Type B pancreatic cell (in vitro differentiated cells): ENCODE measurements at regions not wholly inside any gene's neighbourhood (a gene's known extent, or its start where the extent isn't known, plus 50 kb on each side); places are given as distances from the start of the nearest gene placed in this dataset.

Source experiments
- DNase-seq: peaks from one replicate; pipeline ENCODE4 v3.0.0; 2021; ENCODE audit warnings: mixed read lengths; ENCODE audit not compliant: unreplicated experiment; ENCODE audit errors: extremely low spot score
- H3K27ac Mint-ChIP-seq: 2 replicates; pipeline ENCODE4 v1.8.0; 2021; ENCODE audit warnings: mild to moderate bottlenecking, mixed read lengths
- H3K27me3 Mint-ChIP-seq: 2 replicates; pipeline ENCODE4 v1.8.0; 2021; ENCODE audit warnings: mixed read lengths
- H3K36me3 Mint-ChIP-seq: 2 replicates; pipeline ENCODE4 v1.8.0; 2021; ENCODE audit warnings: mixed read lengths
- H3K4me1 Mint-ChIP-seq: one replicate; pipeline ENCODE4 v1.8.0; 2021; ENCODE audit warnings: mixed read lengths; ENCODE audit not compliant: unreplicated experiment
- H3K4me3 Mint-ChIP-seq: 2 replicates; pipeline ENCODE4 v1.8.0; 2021; ENCODE audit warnings: mild to moderate bottlenecking, mixed read lengths
- H3K9me3 Mint-ChIP-seq: 2 replicates; pipeline ENCODE4 v1.8.0; 2021; ENCODE audit warnings: mixed read lengths
- CTCF ChIP-seq: fragments of 200-600 bp; sonication (generic); conservative IDR thresholded peaks from 2 replicates; pipeline ENCODE4 v1.5.0; 2021; ENCODE audit warnings: antibody characterized with exemption, mild to moderate bottlenecking

- Mint-ChIP-seq H3K27ac (no peak overlapping the region), H3K4me3 (no peak overlapping the region), H3K9me3 (no peaks in the 10 kb centered on the region), H3K4me1 (peaks cover 25% of the 10 kb centered on the region), H3K27me3 (no peaks in the 10 kb centered on the region), H3K36me3 (no peaks in the 10 kb centered on the region)
- DNase-seq: no peak
- TF ChIP-seq CTCF: no peak
Observed at GRCh38 chr11:19648321-19648720, 64.3 kb upstream of the NAV2 start.

GRCh38 chr11:19647816-19648215 lies 64.8 kb upstream of the NAV2 start:
- Mint-ChIP-seq H3K4me3 (no peak overlapping the region), H3K27ac (no peak overlapping the region), H3K27me3 (no peaks in the 10 kb centered on the region), H3K4me1 (peaks cover 20% of the 10 kb centered on the region), H3K36me3 (no peaks in the 10 kb centered on the region), H3K9me3 (no peaks in the 10 kb centered on the region)
- no peak for TF ChIP-seq CTCF
- no peak for DNase-seq

GRCh38 chr11:19646921-19647320 lies 65.7 kb upstream of the NAV2 start:
- Mint-ChIP-seq H3K36me3 (no peaks in the 10 kb centered on the region), H3K9me3 (no peaks in the 10 kb centered on the region), H3K27me3 (no peaks in the 10 kb centered on the region), H3K4me1 (peaks cover 23% of the 10 kb centered on the region), H3K27ac (no peak overlapping the region), H3K4me3 (no peak overlapping the region)
- no peak for TF ChIP-seq CTCF
- DNase-seq: no peak

- no peaks in the 10 kb centered on the region for H3K36me3 Mint-ChIP-seq
- H3K9me3 Mint-ChIP-seq: no peaks in the 10 kb centered on the region
- H3K27me3 Mint-ChIP-seq: no peaks in the 10 kb centered on the region
- peaks cover 23% of the 10 kb centered on the region for H3K4me1 Mint-ChIP-seq
- no peak overlapping the region for H3K27ac Mint-ChIP-seq
- TF ChIP-seq CTCF: no peak
- DNase-seq: no peak
- H3K4me3 Mint-ChIP-seq: no peak overlapping the region
Observed at GRCh38 chr11:19646308-19646707, 66.3 kb upstream of the NAV2 start.

GRCh38 chr11:19644316-19644715 lies 68.3 kb upstream of the NAV2 start:
- Mint-ChIP-seq H3K4me3 (no peak overlapping the region), H3K4me1 (peaks cover 18% of the 10 kb centered on the region), H3K9me3 (no peaks in the 10 kb centered on the region), H3K27me3 (no peaks in the 10 kb centered on the region), H3K27ac (no peak overlapping the region), H3K36me3 (no peaks in the 10 kb centered on the region)
- DNase-seq: no peak
- no peak for TF ChIP-seq CTCF
